ENCODE measurements at regions not wholly inside any gene's neighbourhood (a gene's known extent, or its start where the extent isn't known, plus 50 kb on each side); places are given as distances from the start of the nearest gene placed in this dataset.

DNA sequence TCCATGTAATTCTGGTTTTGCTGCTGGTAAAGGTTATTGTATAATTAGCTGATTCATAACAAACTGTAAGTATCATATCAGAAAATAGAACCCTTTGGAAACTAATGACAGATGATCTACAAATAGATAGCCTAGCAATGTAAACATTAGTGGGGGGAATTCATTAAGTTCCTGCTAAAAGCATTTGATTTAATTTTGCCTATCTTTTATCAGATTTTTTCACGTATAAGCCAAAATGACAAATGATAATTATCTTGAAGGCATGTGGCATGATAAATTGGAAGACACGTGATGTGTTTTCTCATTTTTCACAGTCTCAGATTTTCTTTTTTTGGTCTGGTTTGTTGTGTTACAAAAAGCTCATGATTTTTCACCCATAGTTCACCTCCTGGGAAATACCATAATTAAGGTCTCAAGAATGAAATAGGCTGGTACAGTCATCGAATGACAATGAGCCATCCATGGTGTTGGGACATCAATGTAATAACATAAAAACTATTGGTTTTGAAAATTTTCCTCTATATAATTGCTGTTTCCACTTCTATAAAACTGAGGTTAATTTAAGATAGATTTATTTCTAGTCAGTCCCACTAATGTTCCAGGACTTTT is 325.9 kb upstream of the TBL1XR1 start:
- ATAC-seq (no peak), FAIRE-seq (no peak), DNase-seq (ENCODE audit: low spot score) (no peak)
- Histone ChIP-seq H3K9ac (ENCODE audit: insufficient read depth, low read depth, low read length) (no peak overlapping the region), H3K27ac (ENCODE audit: extremely low read length, insufficient read depth, low read length) (peak overlapping the region; percentile 56), H3K4me1 (ENCODE audit: insufficient read depth, low read length) (peaks cover 64% of the 10 kb centered on the region), H3K4me3 (replicated peaks in 1 of 3; ENCODE audit: insufficient read depth in 1 of 3, low read depth in 2 of 3, low read length in 3 of 3) (no peak overlapping the region), H3K36me3 (replicated peaks in 1 of 2; ENCODE audit: control insufficient read depth in 1 of 2, insufficient read depth in 2 of 2, low read length in 2 of 2) (no peaks in the 10 kb centered on the region), H3K79me2 (ENCODE audit: insufficient read depth, low read length) (no peaks in the 10 kb centered on the region), H3K27me3 (ENCODE audit: control insufficient read depth in 1 of 2, insufficient read depth in 2 of 2, low read length in 2 of 2) (no peaks in the 10 kb centered on the region), H2AFZ (ENCODE audit: low read length) (no peak overlapping the region), H3K4me2 (ENCODE audit: low read depth, low read length) (no peak overlapping the region), H4K20me1 (ENCODE audit: insufficient read depth, low read length) (no peaks in the 10 kb centered on the region), H3K9me3 (ENCODE audit: low read length) (no peaks in the 10 kb centered on the region)
- WGBS (ENCODE audit: low lambda C conversion rate), result 60% methylated on average over 3 of the region's 3 CpGs
- intact Hi-C loops (cut with micrococcal nuclease; ENCODE audit: unreplicated experiment) (no loop called here), in situ Hi-C loops (cut with HindIII; ENCODE audit: extremely low pct_ligation_motif_present, low pct_unique_long_range_greater_than_20kb) (no loop called here)
- ChIA-PET CTCF (ENCODE audit: low intra/inter-chr PET ratio, low total read pairs) (no interaction called here), POLR2A (interaction anchor here (1.1 to 1.2 kb wide), 4 partner anchors 8 to 23 kb away, joined by 3 to 11 read pairs (median 3); no protein-coding TSS in a partner anchor)
- BruUV-seq (replicated peaks), result no TSS peak
- TF ChIP-seq KDM5B (CRISPR knock-in tag; IDR thresholded peaks at IDR 0.05; ENCODE audit: borderline replicate concordance), result no peak
- TF ChIP-seq ZNF253 (CRISPR knock-in tag; IDR thresholded peaks at IDR 0.05; ENCODE audit: borderline replicate concordance), result no peak
- no peak for TF ChIP-seq CBFB (CRISPR knock-in tag; IDR thresholded peaks at IDR 0.05)
- no peak for TF ChIP-seq ZNF7 (CRISPR knock-in tag; IDR thresholded peaks at IDR 0.05)
- no peak for TF ChIP-seq PITX1 (CRISPR knock-in tag; IDR thresholded peaks at IDR 0.05)
- TF ChIP-seq, protein P1, sequence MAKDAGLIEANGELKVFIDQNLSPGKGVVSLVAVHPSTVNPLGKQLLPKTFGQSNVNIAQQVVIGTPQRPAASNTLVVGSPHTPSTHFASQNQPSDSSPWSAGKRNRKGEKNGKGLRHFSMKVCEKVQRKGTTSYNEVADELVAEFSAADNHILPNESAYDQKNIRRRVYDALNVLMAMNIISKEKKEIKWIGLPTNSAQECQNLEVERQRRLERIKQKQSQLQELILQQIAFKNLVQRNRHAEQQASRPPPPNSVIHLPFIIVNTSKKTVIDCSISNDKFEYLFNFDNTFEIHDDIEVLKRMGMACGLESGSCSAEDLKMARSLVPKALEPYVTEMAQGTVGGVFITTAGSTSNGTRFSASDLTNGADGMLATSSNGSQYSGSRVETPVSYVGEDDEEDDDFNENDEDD (CRISPR knock-in tag; IDR thresholded peaks at IDR 0.05; ENCODE audit: borderline replicate concordance), result no peak

- ChIA-PET POLR2A (interaction anchor here (0.7 to 1.2 kb wide), 7 partner anchors 9 to 164 kb away, joined by 3 to 11 read pairs (median 3); no protein-coding TSS in a partner anchor), CTCF (ENCODE audit: low intra/inter-chr PET ratio, low total read pairs) (no interaction called here)
- intact Hi-C loops (cut with micrococcal nuclease; ENCODE audit: unreplicated experiment), result loop anchor here (1.0 kb wide), 2 partner anchors 8 to 24 kb away; no protein-coding TSS in a partner anchor
- H3K27me3 ChIP-seq (ENCODE audit: control insufficient read depth in 1 of 2, insufficient read depth in 2 of 2, low read length in 2 of 2), result no peaks in the 10 kb centered on the region
- DNase-seq (ENCODE audit: low spot score) (peak; percentile 88), FAIRE-seq (peak; percentile 59), ATAC-seq (peak; percentile 84)
- peak overlapping the region in 1 of 3 experiments; percentile 13; a peak in 1 of 6 replicates for H3K4me3 ChIP-seq (replicated peaks in 1 of 3; ENCODE audit: insufficient read depth in 1 of 3, low read depth in 2 of 3, low read length in 3 of 3)
- peak overlapping the region; percentile 56 for H3K27ac ChIP-seq (ENCODE audit: extremely low read length, insufficient read depth, low read length)
- no peak overlapping the region for H3K9ac ChIP-seq (ENCODE audit: insufficient read depth, low read depth, low read length)
- peaks cover 71% of the 10 kb centered on the region for H3K4me1 ChIP-seq (ENCODE audit: insufficient read depth, low read length)
- BruUV-seq (replicated peaks), result no TSS peak
- peak overlapping the region; percentile 48 for H3K4me2 ChIP-seq (ENCODE audit: low read depth, low read length)
- WGBS (ENCODE audit: low lambda C conversion rate), result 1% methylated on average over 4 of the region's 4 CpGs
- no peaks in the 10 kb centered on the region for H3K79me2 ChIP-seq (ENCODE audit: insufficient read depth, low read length)
- in situ Hi-C loops (cut with HindIII; ENCODE audit: extremely low pct_ligation_motif_present, low pct_unique_long_range_greater_than_20kb), result no loop called here
- no peaks in the 10 kb centered on the region for H4K20me1 ChIP-seq (ENCODE audit: insufficient read depth, low read length)
- H3K36me3 ChIP-seq (replicated peaks in 1 of 2; ENCODE audit: control insufficient read depth in 1 of 2, insufficient read depth in 2 of 2, low read length in 2 of 2), result no peaks in the 10 kb centered on the region
- H2AFZ ChIP-seq (ENCODE audit: low read length), result no peak overlapping the region
- H3K9me3 ChIP-seq (ENCODE audit: low read length), result no peaks in the 10 kb centered on the region
- TF ChIP-seq ZNF605 (CRISPR knock-in tag; IDR thresholded peaks at IDR 0.05) (no peak), PCBP2 (optimal IDR thresholded peaks at IDR 0.05; ENCODE audit: low read depth, low read length, poor library complexity, severe bottlenecking) (no peak), ZFX (CRISPR knock-in tag; IDR thresholded peaks at IDR 0.05; ENCODE audit: low read depth) (0 out of 2 replicates have a peak, but pooled peaks have one; percentile 30), BHLHE40 (IDR thresholded peaks at IDR 0.05; ENCODE audit: low read length) (peak; percentile 6; the same call in 1 of the 2 replicates), ZNF331 (CRISPR knock-in tag; IDR thresholded peaks at IDR 0.05) (peak; percentile 59; the same call in 1 of the 2 replicates), CSRNP2 (CRISPR knock-in tag; conservative IDR thresholded peaks at IDR 0.05; ENCODE audit: low read depth) (no peak)
- TF ChIP-seq, protein P2, sequence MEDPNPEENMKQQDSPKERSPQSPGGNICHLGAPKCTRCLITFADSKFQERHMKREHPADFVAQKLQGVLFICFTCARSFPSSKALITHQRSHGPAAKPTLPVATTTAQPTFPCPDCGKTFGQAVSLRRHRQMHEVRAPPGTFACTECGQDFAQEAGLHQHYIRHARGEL (CRISPR knock-in tag; IDR thresholded peaks at IDR 0.05), result no peak
Observed at GRCh38 chr3:177523872-177524438, 326.7 kb upstream of the TBL1XR1 start.
